Endothelial cell of umbilical vein (primary cell): ENCODE measurements at regions not wholly inside any gene's neighbourhood (a gene's known extent, or its start where the extent isn't known, plus 50 kb on each side); places are given as distances from the start of the nearest gene placed in this dataset.

Source experiments
- BruUV-seq: library from RNA; stranded (reverse); fragments of 400-500 nt; replicated peaks from 2 replicates; lab custom pipeline; 2021; lab: Mats Ljungman, UMichigan
- CTCF ChIA-PET: fragments of 300-600, 350-600 bp; sonication (Branson Sonifier 250); formaldehyde crosslinking; loops from one replicate; lab custom pipeline; 2021; ENCODE audit warnings: antibody characterized with exemption, inconsistent platforms; lab: Charles Lee
- POLR2A ChIA-PET: fragments of 300-600, 350-600 bp; sonication (Branson Sonifier 250); formaldehyde crosslinking; loops from one replicate; lab custom pipeline; 2021; ENCODE audit warnings: antibody characterized with exemption, inconsistent platforms; lab: Charles Lee
- DNase-seq: peaks from one replicate; pipeline ENCODE4 v3.0.0-alpha.2; 2011; ENCODE audit warnings: low read depth, low spot score
- FAIRE-seq: peaks from 2 replicates; lab custom pipeline; 2011; peaks lifted over from hg19 to GRCh38; lab: Jason Lieb, UNC
- H2AFZ ChIP-seq: 2 replicates; pipeline ENCODE4 v1.6.0; 2012; ENCODE audit warnings: low read depth, low read length, control low read depth, inconsistent platforms
- H3K27ac ChIP-seq: 2 replicates; pipeline ENCODE4 v1.5.1; 2011; ENCODE audit warnings: low read depth, mild to moderate bottlenecking, control low read depth, low read length, moderate library complexity; ENCODE audit not compliant: insufficient read depth
- H3K27me3 ChIP-seq, 2 experiments: 2 replicates each; pipeline versions ENCODE4 v1.6.0 to v1.6.1; 2011; ENCODE audit warnings: low read length in 2 of 2, mixed read lengths in 1 of 2; ENCODE audit not compliant: control insufficient read depth in 2 of 2, insufficient read depth in 2 of 2
- H3K36me3 ChIP-seq, 2 experiments: 2 replicates in 1 of 2; 3 replicates in 1 of 2; pipeline ENCODE4 v1.5.1; 2011; ENCODE audit warnings: low read length in 2 of 2, mild to moderate bottlenecking in 1 of 2, moderate library complexity in 1 of 2; ENCODE audit not compliant: control insufficient read depth in 2 of 2, insufficient read depth in 2 of 2; ENCODE audit errors: extremely low read depth in 1 of 2
- H3K4me1 ChIP-seq: 3 replicates; pipeline ENCODE4 v1.5.1; 2011; ENCODE audit warnings: mild to moderate bottlenecking, low read length; ENCODE audit not compliant: control insufficient read depth, insufficient read depth; ENCODE audit errors: extremely low read depth
- H3K4me2 ChIP-seq: 2 replicates; pipeline ENCODE4 v1.6.1; 2011; ENCODE audit warnings: low read length, control low read depth, mixed read lengths; ENCODE audit not compliant: insufficient read depth
- H3K4me3 ChIP-seq, 3 experiments: fragments of 200-600 bp in 1 of 3; sonication (generic), shearing (Covaris generic) in 1 of 3; replicated peaks in 1 of 3; 2 replicates each; pipeline ENCODE4 v1.5.1; 2011 to 2016; ENCODE audit warnings: control low read depth in 3 of 3, low read length in 3 of 3, mild to moderate bottlenecking in 2 of 3, inconsistent platforms in 1 of 3, low read depth in 1 of 3, moderate library complexity in 1 of 3; ENCODE audit not compliant: insufficient read depth in 1 of 3
- H3K79me2 ChIP-seq: 2 replicates; pipeline ENCODE4 v1.6.0; 2012; ENCODE audit warnings: low read length, inconsistent platforms; ENCODE audit not compliant: control insufficient read depth, insufficient read depth
- H3K9ac ChIP-seq: replicated peaks from 2 replicates; pipeline ENCODE3; 2011; ENCODE audit warnings: low read length, control low read depth; ENCODE audit not compliant: insufficient read depth; ENCODE audit errors: extremely low read depth
- H3K9me1 ChIP-seq: replicated peaks from 3 replicates; pipeline ENCODE4 v1.6.0; 2011; ENCODE audit warnings: mild to moderate bottlenecking, low read length; ENCODE audit not compliant: control insufficient read depth, insufficient read depth; ENCODE audit errors: extremely low read depth
- H3K9me3 ChIP-seq: replicated peaks from 2 replicates; pipeline ENCODE4 v1.5.1; 2012; ENCODE audit warnings: low read length, inconsistent platforms; ENCODE audit not compliant: control insufficient read depth, insufficient read depth
- H4K20me1 ChIP-seq: replicated peaks from 2 replicates; pipeline ENCODE3; 2011; ENCODE audit warnings: mild to moderate bottlenecking, low read length; ENCODE audit not compliant: control insufficient read depth, insufficient read depth; ENCODE audit errors: extremely low read depth
- EZH2 ChIP-seq: IDR thresholded peaks from 2 replicates; pipeline ENCODE4 v1.6.1; 2012; ENCODE audit warnings: borderline replicate concordance, low read depth, mild to moderate bottlenecking, moderate library complexity, low read length, inconsistent platforms; ENCODE audit not compliant: severe bottlenecking
- FOS ChIP-seq: IDR thresholded peaks from 2 replicates; pipeline ENCODE4 v1.6.1; 2011; ENCODE audit warnings: mild to moderate bottlenecking, low read length, moderate library complexity, borderline replicate concordance; ENCODE audit not compliant: insufficient read depth
- GATA2 ChIP-seq: IDR thresholded peaks from 2 replicates; pipeline ENCODE4 v1.7.0; 2011; ENCODE audit warnings: low read depth, mild to moderate bottlenecking, moderate library complexity, mixed read lengths, low read length; ENCODE audit not compliant: insufficient read length, insufficient read depth
- JUN ChIP-seq: IDR thresholded peaks from 2 replicates; pipeline ENCODE4 v1.6.1; 2011; ENCODE audit warnings: borderline replicate concordance, low read depth; ENCODE audit not compliant: insufficient read length, insufficient read depth
- MYC ChIP-seq: IDR thresholded peaks from one replicate; pipeline ENCODE4 v1.6.1; 2011; ENCODE audit warnings: mild to moderate bottlenecking, low read depth, low read length
- POLR2A ChIP-seq: IDR thresholded peaks from 2 replicates; pipeline ENCODE4 v1.6.1; 2012; ENCODE audit warnings: low read depth, mild to moderate bottlenecking, control low read depth, low read length
- POLR2AphosphoS5 ChIP-seq: IDR thresholded peaks from 2 replicates; pipeline ENCODE4 v1.6.1; 2012; ENCODE audit warnings: low read depth, mild to moderate bottlenecking, control low read depth, low read length, moderate library complexity; ENCODE audit not compliant: insufficient read depth
- dilution Hi-C: fragments of 300-500 bp; cut with MboI; formaldehyde crosslinking; loops from one replicate; pipeline ENCODE4 v1.15.0; 2019; ENCODE audit warnings: low sequenced_read_pairs; ENCODE audit not compliant: extremely low pct_ligation_motif_present
- intact Hi-C: fragments of 100-400 bp; cut with micrococcal nuclease; formaldehyde crosslinking; loops from one replicate; pipeline ENCODE4 v1.10.0; 2022
- TF ChIP-seq, protein P1 (sequence below): IDR thresholded peaks from 2 replicates; pipeline ENCODE4 v1.6.1; 2011; ENCODE audit not compliant: insufficient read depth, insufficient read length
- TF ChIP-seq, protein P2 (sequence below), 2 donors: IDR thresholded peaks; 1 replicate in 1 of 2; 2 replicates in 1 of 2; pipeline ENCODE4 v1.5.1; 2011; ENCODE audit warnings: low read length in 2 of 2, mild to moderate bottlenecking in 2 of 2, moderate library complexity in 2 of 2, control low read depth in 1 of 2, inconsistent platforms in 1 of 2, low read depth in 1 of 2; ENCODE audit not compliant: insufficient read depth in 1 of 2; ENCODE audit errors: extremely low read depth in 1 of 2

DNA sequence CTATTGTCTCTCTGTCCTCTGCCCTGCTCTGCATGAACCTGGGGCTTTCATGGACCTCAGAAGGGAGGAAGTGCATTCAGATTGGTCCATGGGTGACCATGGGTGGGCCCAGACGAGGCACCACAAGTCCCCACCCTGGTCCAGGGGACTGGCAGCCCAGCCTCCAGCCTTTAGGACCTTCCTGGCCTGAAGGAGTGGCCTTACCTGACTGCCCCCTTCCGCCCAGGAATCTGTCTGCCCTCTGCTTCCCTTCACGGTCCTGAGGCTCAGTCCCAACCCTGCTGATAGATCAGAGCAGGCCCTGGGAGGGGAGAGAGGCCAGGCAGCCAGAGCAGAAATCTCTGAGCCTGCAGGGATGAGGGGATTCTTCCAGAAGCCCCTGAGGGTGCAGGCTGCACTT, 455.4 kb downstream of the PCDH18 start:
- Histone ChIP-seq H3K9ac (no peak overlapping the region), H3K27me3 (no peaks in the 10 kb centered on the region), H3K36me3 (no peaks in the 10 kb centered on the region), H3K27ac (no peak overlapping the region), H3K4me2 (no peak overlapping the region), H2AFZ (no peak overlapping the region), H4K20me1 (no peaks in the 10 kb centered on the region), H3K9me1 (no peaks in the 10 kb centered on the region), H3K9me3 (no peaks in the 10 kb centered on the region), H3K4me1 (no peaks in the 10 kb centered on the region), H3K79me2 (no peaks in the 10 kb centered on the region), H3K4me3 (no peak overlapping the region)
- dilution Hi-C loops (no loop called here), intact Hi-C loops (no loop called here)
- no peak for FAIRE-seq
- POLR2A ChIA-PET = no interaction called here
- BruUV-seq = no TSS peak
- CTCF ChIA-PET = interaction anchor here (1.2 kb wide), 1 partner anchor 17 kb away, joined by 3 read pairs; no protein-coding TSS in a partner anchor
- no peak for DNase-seq
- TF ChIP-seq, protein P1, sequence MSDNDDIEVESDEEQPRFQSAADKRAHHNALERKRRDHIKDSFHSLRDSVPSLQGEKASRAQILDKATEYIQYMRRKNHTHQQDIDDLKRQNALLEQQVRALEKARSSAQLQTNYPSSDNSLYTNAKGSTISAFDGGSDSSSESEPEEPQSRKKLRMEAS = no peak
- TF ChIP-seq, protein P2, sequence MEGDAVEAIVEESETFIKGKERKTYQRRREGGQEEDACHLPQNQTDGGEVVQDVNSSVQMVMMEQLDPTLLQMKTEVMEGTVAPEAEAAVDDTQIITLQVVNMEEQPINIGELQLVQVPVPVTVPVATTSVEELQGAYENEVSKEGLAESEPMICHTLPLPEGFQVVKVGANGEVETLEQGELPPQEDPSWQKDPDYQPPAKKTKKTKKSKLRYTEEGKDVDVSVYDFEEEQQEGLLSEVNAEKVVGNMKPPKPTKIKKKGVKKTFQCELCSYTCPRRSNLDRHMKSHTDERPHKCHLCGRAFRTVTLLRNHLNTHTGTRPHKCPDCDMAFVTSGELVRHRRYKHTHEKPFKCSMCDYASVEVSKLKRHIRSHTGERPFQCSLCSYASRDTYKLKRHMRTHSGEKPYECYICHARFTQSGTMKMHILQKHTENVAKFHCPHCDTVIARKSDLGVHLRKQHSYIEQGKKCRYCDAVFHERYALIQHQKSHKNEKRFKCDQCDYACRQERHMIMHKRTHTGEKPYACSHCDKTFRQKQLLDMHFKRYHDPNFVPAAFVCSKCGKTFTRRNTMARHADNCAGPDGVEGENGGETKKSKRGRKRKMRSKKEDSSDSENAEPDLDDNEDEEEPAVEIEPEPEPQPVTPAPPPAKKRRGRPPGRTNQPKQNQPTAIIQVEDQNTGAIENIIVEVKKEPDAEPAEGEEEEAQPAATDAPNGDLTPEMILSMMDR (IDR thresholded peaks at IDR 0.05; ENCODE audit: extremely low read depth in 1 of 2, insufficient read depth in 1 of 2, low read depth in 1 of 2, low read length in 2 of 2) = no peak
- no peak for TF ChIP-seq JUN
- no peak for TF ChIP-seq MYC
- no peak for TF ChIP-seq POLR2AphosphoS5
- no peak for TF ChIP-seq FOS
- no peak for TF ChIP-seq POLR2A
- TF ChIP-seq GATA2 = no peak
- TF ChIP-seq EZH2 = no peak
